Omental fat pad (tissue), 3 donors: ENCODE measurements at regions not wholly inside any gene's neighbourhood (a gene's known extent, or its start where the extent isn't known, plus 50 kb on each side); places are given as distances from the start of the nearest gene placed in this dataset.

ENCODE experiments used
- ATAC-seq: fragments of 150-250 bp; one replicate; pipeline ENCODE4 v1.9.1; 2016; ENCODE audit warnings: mild to moderate bottlenecking, moderate library complexity; ENCODE audit not compliant: low FRiP score
- DNase-seq: peaks from one replicate; pipeline ENCODE4 v3.0.0-alpha.2; 2019; ENCODE audit warnings: low spot score
- CTCF ChIP-seq, 3 donors: fragments of 450-650 bp; IDR thresholded peaks; one replicate each; pipeline ENCODE4 v1.5.1; 2016 to 2017; ENCODE audit warnings: antibody characterized with exemption in 3 of 3, mild to moderate bottlenecking in 3 of 3, moderate library complexity in 2 of 3

DNA sequence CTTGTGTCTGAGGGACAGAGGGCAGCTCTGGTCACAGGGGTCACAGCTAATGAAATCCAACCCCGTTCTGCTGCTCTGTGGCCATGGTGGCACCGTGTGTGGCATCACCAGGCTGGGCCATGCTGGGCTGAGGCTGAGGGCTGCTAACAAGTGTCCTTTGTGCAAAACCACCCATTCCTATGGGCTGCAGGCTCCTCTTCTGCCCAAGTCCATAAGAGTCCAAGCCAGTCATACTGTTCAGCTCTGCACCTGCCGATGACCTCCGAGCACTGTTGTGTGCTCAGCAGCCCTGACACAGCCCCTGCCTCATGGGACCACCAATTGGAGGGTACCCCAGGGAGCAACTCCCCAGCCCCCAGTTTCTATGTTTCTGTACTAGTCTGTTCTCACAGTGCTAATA, 133.1 kb downstream of the WDR11 start:
- ATAC-seq (no peak), DNase-seq (no peak)
- TF ChIP-seq CTCF (IDR thresholded peaks at IDR 0.05) = no peak

DNA sequence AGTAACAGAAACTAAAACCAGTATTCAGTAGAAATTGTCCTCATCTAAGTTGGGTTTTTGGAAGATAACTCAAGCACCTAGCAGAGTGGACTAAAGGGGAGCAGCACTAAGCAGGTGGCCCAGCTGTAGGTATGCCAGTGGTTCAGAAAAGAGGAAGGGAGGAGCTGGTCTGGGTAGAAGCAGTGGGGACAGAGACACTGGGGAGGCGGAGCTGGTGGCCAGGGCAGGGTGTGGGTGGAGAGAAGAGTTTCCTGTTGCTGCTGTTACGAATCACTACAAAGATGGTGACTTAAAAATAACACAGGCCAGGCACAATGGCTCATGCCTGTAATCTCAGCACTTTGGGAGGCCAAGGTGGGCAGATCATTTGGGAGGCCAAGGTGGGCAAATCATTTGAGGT, 136.2 kb downstream of the WDR11 start:
- no peak for ATAC-seq
- no peak for TF ChIP-seq CTCF (IDR thresholded peaks at IDR 0.05)
- DNase-seq = no peak

DNA sequence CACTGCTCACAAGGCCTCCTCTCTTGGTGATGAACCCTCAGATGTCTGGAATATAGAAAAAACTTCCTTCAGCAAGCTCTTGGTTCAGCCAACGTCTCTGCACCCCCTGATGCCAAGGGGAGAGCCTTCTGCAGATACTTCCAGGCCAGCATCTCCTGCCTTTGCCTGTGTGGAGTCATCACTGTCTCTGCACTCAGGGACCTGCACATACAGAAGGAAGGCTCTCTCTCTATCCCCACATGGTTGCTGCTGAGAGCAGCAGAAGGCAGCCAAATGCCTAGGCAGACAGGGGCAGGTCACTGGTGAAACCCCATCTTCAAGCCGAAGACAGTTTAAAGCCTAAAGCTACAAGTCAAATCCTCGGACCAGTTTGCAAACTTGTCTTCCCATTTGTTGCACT, 137.6 kb downstream of the WDR11 start:
- ATAC-seq (no peak), DNase-seq (no peak)
- no peak for TF ChIP-seq CTCF (IDR thresholded peaks at IDR 0.05)

- ATAC-seq = no peak
- TF ChIP-seq CTCF (IDR thresholded peaks at IDR 0.05) = no peak
- DNase-seq = no peak
Observed at GRCh38 chr10:120989279-120989678, 138.1 kb downstream of the WDR11 start.

DNA sequence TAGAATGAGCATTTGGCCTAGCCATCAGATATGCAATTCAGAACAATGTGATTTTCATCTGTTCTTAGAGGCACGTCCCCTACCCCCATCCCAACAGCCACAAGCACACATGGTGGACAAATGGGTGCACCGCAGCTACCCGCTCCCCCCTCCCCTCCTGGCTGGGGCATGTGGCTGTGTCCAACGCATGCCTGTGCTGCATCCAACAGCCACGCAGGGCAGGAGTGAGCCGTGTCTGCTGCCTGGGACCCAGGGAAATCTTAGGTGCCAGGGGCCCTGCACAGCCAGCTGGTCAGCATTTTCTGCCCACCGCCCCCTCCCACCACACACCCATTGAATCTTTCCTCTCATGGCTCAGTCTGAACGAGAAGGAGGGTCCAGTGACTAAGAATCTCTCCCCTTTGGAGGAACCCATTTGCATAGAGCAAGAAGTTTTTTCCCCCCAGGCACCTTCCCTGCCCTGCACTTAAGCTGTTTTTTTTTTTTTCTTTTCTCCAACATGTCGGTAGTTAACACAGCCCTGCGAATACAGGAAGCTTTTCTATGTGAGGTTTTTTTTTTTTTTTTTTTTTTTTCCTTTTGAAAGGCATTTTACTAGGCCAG, 138.9 kb downstream of the WDR11 start:
- ATAC-seq = no peak
- DNase-seq = no peak
- no peak for TF ChIP-seq CTCF (IDR thresholded peaks at IDR 0.05)

- no peak for ATAC-seq
- no peak for TF ChIP-seq CTCF (IDR thresholded peaks at IDR 0.05)
- no peak for DNase-seq
Observed at GRCh38 chr10:120990831-120991230, 139.7 kb downstream of the WDR11 start.

DNA sequence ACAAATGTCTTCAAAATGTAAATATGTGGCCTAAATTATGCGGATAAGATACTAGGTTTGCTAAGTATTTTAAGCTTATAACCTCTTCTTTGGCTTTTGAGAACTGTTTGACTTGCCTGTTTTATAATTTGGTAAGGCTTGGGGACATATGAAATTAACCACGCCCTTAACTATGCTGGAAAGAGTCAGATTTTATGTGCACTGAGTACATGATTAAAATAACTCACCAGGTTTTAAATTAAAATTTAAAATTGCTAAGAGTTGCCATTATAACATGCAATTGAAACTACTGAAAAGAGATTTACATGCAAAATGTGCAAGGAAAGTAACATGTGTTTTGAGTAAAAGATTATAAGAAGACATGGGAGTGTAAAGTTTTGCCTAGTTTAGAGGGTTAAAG, 141.9 kb downstream of the WDR11 start:
- DNase-seq (no peak), ATAC-seq (no peak)
- no peak for TF ChIP-seq CTCF (IDR thresholded peaks at IDR 0.05)
